CD4-positive, CD25-positive, alpha-beta regulatory T cell (primary cell): ENCODE measurements at regions not wholly inside any gene's neighbourhood (a gene's known extent, or its start where the extent isn't known, plus 50 kb on each side); places are given as distances from the start of the nearest gene placed in this dataset.

Experiments
- ATAC-seq, 2 donors: fragments of 150-1000 bp; cut with Tn5 transposase; one replicate each; pipeline ENCODE4 v1.10.0; 2021; ENCODE audit warnings: low read depth in 2 of 2, moderate number of reproducible peaks in 2 of 2, moderate library complexity in 1 of 2
- DNase-seq, 3 donors: peaks; one replicate each; pipeline versions ENCODE4 v3.0.0 to v3.0.0-alpha.2; 2012 to 2022; ENCODE audit warnings: mixed read lengths in 1 of 3
- H3K27ac ChIP-seq: one replicate; pipeline ENCODE4 v1.7.0; 2013; ENCODE audit warnings: mild to moderate bottlenecking, low read length; ENCODE audit not compliant: insufficient read depth, poor library complexity, severe bottlenecking
- H3K27me3 ChIP-seq: one replicate; pipeline ENCODE4 v1.7.0; 2013; ENCODE audit warnings: low read length; ENCODE audit not compliant: control insufficient read depth, insufficient read depth
- H3K36me3 ChIP-seq: one replicate; pipeline ENCODE4 v1.7.0; 2013; ENCODE audit warnings: mild to moderate bottlenecking, low read length, moderate library complexity; ENCODE audit not compliant: control insufficient read depth, insufficient read depth
- H3K4me1 ChIP-seq: 2 replicates; pipeline ENCODE4 v1.7.0; 2013; ENCODE audit warnings: mild to moderate bottlenecking, low read length; ENCODE audit not compliant: insufficient read depth, control insufficient read depth, poor library complexity, severe bottlenecking
- H3K4me3 ChIP-seq: one replicate; pipeline ENCODE4 v1.7.0; 2013; ENCODE audit warnings: low read depth, mild to moderate bottlenecking, low read length, moderate library complexity
- H3K9me3 ChIP-seq, 2 experiments: 1 replicate in 1 of 2; 2 replicates in 1 of 2; pipeline ENCODE4 v1.7.0; 2013; ENCODE audit warnings: low read length in 2 of 2, mild to moderate bottlenecking in 1 of 2, moderate library complexity in 1 of 2; ENCODE audit not compliant: control insufficient read depth in 2 of 2
- H3K27ac Mint-ChIP-seq, 3 donors: one replicate each; pipeline ENCODE4 v1.8.0; 2020 to 2022; ENCODE audit warnings: mild to moderate bottlenecking in 3 of 3, mixed read lengths in 3 of 3, moderate library complexity in 2 of 3
- H3K27me3 Mint-ChIP-seq: one replicate; pipeline ENCODE4 v1.8.0; 2022; ENCODE audit warnings: mild to moderate bottlenecking, mixed read lengths
- H3K36me3 Mint-ChIP-seq: one replicate; pipeline ENCODE4 v1.8.0; 2020; ENCODE audit warnings: mixed read lengths
- H3K4me1 Mint-ChIP-seq, 4 donors: one replicate each; pipeline ENCODE4 v1.8.0; 2020 to 2022; ENCODE audit warnings: mixed read lengths in 4 of 4, mild to moderate bottlenecking in 1 of 4
- H3K4me3 Mint-ChIP-seq, 4 donors: one replicate each; pipeline ENCODE4 v1.8.0; 2020 to 2022; ENCODE audit warnings: mild to moderate bottlenecking in 4 of 4, mixed read lengths in 4 of 4, moderate library complexity in 3 of 4
- H3K9me3 Mint-ChIP-seq, 7 donors: one replicate each; pipeline ENCODE4 v1.8.0; 2020 to 2022; ENCODE audit warnings: mixed read lengths in 7 of 7, mild to moderate bottlenecking in 3 of 7, moderate library complexity in 2 of 7

- DNase-seq (no peak), ATAC-seq (no peak)
- Mint-ChIP-seq H3K36me3 (no peaks in the 10 kb centered on the region), H3K27ac (no peak overlapping the region), H3K4me3 (no peak overlapping the region), H3K9me3 (peaks cover 0 to 2% (median 0%) of the 10 kb centered on the region in 7 donors), H3K4me1 (no peaks in the 10 kb centered on the region), H3K27me3 (peaks cover 5% of the 10 kb centered on the region)
- Histone ChIP-seq H3K9me3 (no peaks in the 10 kb centered on the region), H3K27ac (no peak overlapping the region), H3K4me3 (no peak overlapping the region), H3K36me3 (no peaks in the 10 kb centered on the region), H3K4me1 (no peaks in the 10 kb centered on the region), H3K27me3 (no peaks in the 10 kb centered on the region)
These were observed 96.7 kb upstream of the SMIM23 start for GRCh38 chr5:171688696-171689495.

DNA sequence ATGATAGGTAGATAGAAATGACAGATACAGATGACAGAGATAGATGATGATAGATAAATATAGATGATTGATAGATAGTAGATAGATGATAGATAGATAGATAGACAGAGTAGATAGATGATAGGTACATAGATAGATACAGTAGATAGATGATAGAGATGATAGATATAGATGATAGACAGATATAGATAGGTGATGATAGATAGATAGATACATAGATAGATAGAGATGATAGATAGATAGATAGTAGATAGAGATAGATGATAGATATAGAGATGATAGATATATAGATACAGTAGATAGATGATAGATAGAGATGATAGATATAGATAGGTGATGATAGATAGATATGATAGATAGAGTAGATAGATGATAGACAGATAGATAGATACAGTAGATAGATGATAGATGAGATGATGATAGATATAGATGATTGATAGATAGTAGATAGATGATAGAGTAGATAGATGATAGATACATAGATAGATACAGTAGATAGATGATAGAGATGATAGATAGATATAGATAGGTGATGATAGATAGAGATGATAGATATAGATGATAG, 95.7 kb upstream of the SMIM23 start:
- no peak overlapping the region for H3K4me3 Mint-ChIP-seq
- Histone ChIP-seq H3K4me1 (no peaks in the 10 kb centered on the region), H3K27me3 (no peaks in the 10 kb centered on the region), H3K36me3 (no peaks in the 10 kb centered on the region), H3K4me3 (no peak overlapping the region), H3K9me3 (no peaks in the 10 kb centered on the region), H3K27ac (no peak overlapping the region)
- DNase-seq: no peak
- ATAC-seq: no peak
- H3K4me1 Mint-ChIP-seq: no peaks in the 10 kb centered on the region
- H3K36me3 Mint-ChIP-seq: no peaks in the 10 kb centered on the region
- no peak overlapping the region for H3K27ac Mint-ChIP-seq
- H3K27me3 Mint-ChIP-seq: peaks cover 5% of the 10 kb centered on the region
- peaks cover 0 to 2% (median 0%) of the 10 kb centered on the region in 7 donors for H3K9me3 Mint-ChIP-seq

GRCh38 chr5:171692107-171692506, 93.5 kb upstream of the SMIM23 start:
- ATAC-seq (no peak), DNase-seq (no peak)
- H3K27ac ChIP-seq: no peak overlapping the region
- no peaks in the 10 kb centered on the region for H3K4me1 ChIP-seq
- H3K27me3 ChIP-seq: no peaks in the 10 kb centered on the region
- Mint-ChIP-seq H3K27ac (no peak overlapping the region), H3K27me3 (no peaks in the 10 kb centered on the region), H3K4me1 (no peaks in the 10 kb centered on the region), H3K9me3 (peaks cover 0 to 2% (median 0%) of the 10 kb centered on the region in 7 donors), H3K4me3 (no peak overlapping the region), H3K36me3 (no peaks in the 10 kb centered on the region)
- H3K36me3 ChIP-seq: no peaks in the 10 kb centered on the region
- no peaks in the 10 kb centered on the region for H3K9me3 ChIP-seq
- no peak overlapping the region for H3K4me3 ChIP-seq

DNA sequence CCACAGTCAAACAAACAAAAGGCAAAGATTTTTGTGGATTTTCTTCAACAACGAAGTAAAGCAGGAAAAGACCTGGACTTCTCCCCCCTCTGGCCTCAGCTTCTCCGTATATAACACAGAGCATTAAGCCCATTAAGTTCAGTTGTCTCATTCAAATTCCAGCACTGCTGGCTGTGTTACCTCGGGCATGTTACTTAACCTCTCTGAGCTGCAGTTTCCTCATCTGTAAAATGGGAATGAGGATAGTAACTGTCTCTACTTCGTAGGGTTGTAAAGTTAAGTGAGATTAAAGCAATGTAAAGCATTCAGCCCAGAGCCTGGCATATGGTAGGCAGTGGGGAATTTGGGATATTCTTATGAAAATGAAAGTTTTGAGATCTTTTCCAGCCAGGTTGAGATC, 92.7 kb upstream of the SMIM23 start:
- H3K4me3 Mint-ChIP-seq: no peak overlapping the region
- no peaks in the 10 kb centered on the region for H3K4me1 Mint-ChIP-seq
- H3K4me1 ChIP-seq: no peaks in the 10 kb centered on the region
- H3K27ac Mint-ChIP-seq: no peak overlapping the region
- H3K27me3 ChIP-seq: no peaks in the 10 kb centered on the region
- H3K27ac ChIP-seq: no peak overlapping the region
- H3K4me3 ChIP-seq: no peak overlapping the region
- H3K36me3 ChIP-seq: no peaks in the 10 kb centered on the region
- ATAC-seq (no peak), DNase-seq (no peak)
- peaks cover 0 to under 1% (median 0%) of the 10 kb centered on the region in 7 donors for H3K9me3 Mint-ChIP-seq
- H3K36me3 Mint-ChIP-seq: no peaks in the 10 kb centered on the region
- no peaks in the 10 kb centered on the region for H3K9me3 ChIP-seq
- H3K27me3 Mint-ChIP-seq: no peaks in the 10 kb centered on the region

DNA sequence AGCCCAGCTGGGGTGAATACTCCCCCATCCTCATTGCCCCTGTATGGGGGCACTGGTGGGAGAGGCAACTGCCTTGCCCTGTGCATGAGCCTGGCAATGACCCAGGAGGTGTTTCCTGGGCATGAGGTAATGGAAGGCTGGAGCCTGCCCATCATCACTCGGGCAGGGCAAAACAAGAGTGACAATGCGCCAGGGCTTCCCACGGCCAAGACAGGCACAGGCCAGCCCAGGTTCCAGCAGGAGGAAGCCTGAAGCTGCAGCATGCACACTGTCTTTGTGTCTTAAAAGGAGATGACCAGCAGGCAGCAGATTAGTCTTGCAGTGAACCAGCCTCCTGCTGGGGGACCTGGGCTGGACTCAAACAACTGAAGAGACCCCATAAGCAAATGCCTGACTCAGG, 92.2 kb upstream of the SMIM23 start:
- H3K27me3 ChIP-seq: no peaks in the 10 kb centered on the region
- no peaks in the 10 kb centered on the region for H3K27me3 Mint-ChIP-seq
- no peak overlapping the region for H3K4me3 ChIP-seq
- H3K36me3 ChIP-seq: no peaks in the 10 kb centered on the region
- H3K9me3 Mint-ChIP-seq: no peaks in the 10 kb centered on the region
- H3K4me3 Mint-ChIP-seq: no peak overlapping the region
- ATAC-seq: no peak
- no peaks in the 10 kb centered on the region for H3K4me1 Mint-ChIP-seq
- H3K4me1 ChIP-seq: no peaks in the 10 kb centered on the region
- no peaks in the 10 kb centered on the region for H3K36me3 Mint-ChIP-seq
- no peak overlapping the region for H3K27ac ChIP-seq
- no peaks in the 10 kb centered on the region for H3K9me3 ChIP-seq
- H3K27ac Mint-ChIP-seq: no peak overlapping the region
- DNase-seq: no peak

GRCh38 chr5:171695804-171696203, 89.8 kb upstream of the SMIM23 start:
- Mint-ChIP-seq H3K9me3 (no peaks in the 10 kb centered on the region), H3K27ac (peak overlapping the region in 1 of 3 donors; percentile 16), H3K27me3 (no peaks in the 10 kb centered on the region), H3K36me3 (no peaks in the 10 kb centered on the region), H3K4me3 (no peak overlapping the region), H3K4me1 (no peaks in the 10 kb centered on the region)
- H3K4me1 ChIP-seq: no peaks in the 10 kb centered on the region
- no peak for DNase-seq
- no peak for ATAC-seq
- H3K4me3 ChIP-seq: no peak overlapping the region
- no peak overlapping the region for H3K27ac ChIP-seq
- H3K9me3 ChIP-seq: no peaks in the 10 kb centered on the region
- no peaks in the 10 kb centered on the region for H3K36me3 ChIP-seq
- no peaks in the 10 kb centered on the region for H3K27me3 ChIP-seq

GRCh38 chr5:171697221-171698102, 88.2 kb upstream of the SMIM23 start:
- Mint-ChIP-seq H3K9me3 (no peaks in the 10 kb centered on the region), H3K4me3 (no peak overlapping the region), H3K27me3 (no peaks in the 10 kb centered on the region), H3K4me1 (no peaks in the 10 kb centered on the region), H3K27ac (no peak overlapping the region), H3K36me3 (no peaks in the 10 kb centered on the region)
- Histone ChIP-seq H3K4me3 (no peak overlapping the region), H3K4me1 (no peaks in the 10 kb centered on the region), H3K36me3 (no peaks in the 10 kb centered on the region), H3K27me3 (no peaks in the 10 kb centered on the region), H3K27ac (no peak overlapping the region), H3K9me3 (no peaks in the 10 kb centered on the region)
- no peak for DNase-seq
- no peak for ATAC-seq
